ENCODE measurements at regions not wholly inside any gene's neighbourhood (a gene's known extent, or its start where the extent isn't known, plus 50 kb on each side); places are given as distances from the start of the nearest gene placed in this dataset.
"Not testable (repeated sequence)": the region's sequence is repeated elsewhere in the genome, so short reads cannot be mapped to it uniquely, and the experiment has no call there.

- peak in 1 of 5 experiments; percentile 0 for DNase-seq
Observed at GRCh38 chr4:110850461-110851442, 227.9 kb upstream of the PITX2 start.

GRCh38 chr4:110851989-110852388, 229.1 kb upstream of the PITX2 start:
- no peak for DNase-seq

- no peak for DNase-seq
Observed at GRCh38 chr4:110852793-110853192, 229.9 kb upstream of the PITX2 start.

DNA sequence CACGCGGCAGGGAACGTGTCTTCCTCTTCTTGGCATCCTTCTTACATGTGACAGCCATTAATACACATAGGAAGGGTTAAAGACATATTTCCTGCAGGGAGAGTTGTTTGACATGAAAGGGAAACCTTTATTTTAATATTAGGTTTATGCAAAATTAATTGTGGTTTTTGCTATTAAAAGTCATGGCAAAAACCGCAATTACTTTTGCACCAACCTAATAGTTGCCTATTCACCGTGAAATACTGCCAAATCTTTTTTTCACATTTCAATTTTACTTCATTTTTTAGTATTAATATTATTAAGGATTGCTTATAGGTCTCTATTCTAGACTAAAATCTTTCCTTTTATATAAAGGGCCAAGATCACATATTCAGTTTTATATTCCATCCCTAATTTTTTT, 230.4 kb upstream of the PITX2 start:
- DNase-seq, result no peak

DNA sequence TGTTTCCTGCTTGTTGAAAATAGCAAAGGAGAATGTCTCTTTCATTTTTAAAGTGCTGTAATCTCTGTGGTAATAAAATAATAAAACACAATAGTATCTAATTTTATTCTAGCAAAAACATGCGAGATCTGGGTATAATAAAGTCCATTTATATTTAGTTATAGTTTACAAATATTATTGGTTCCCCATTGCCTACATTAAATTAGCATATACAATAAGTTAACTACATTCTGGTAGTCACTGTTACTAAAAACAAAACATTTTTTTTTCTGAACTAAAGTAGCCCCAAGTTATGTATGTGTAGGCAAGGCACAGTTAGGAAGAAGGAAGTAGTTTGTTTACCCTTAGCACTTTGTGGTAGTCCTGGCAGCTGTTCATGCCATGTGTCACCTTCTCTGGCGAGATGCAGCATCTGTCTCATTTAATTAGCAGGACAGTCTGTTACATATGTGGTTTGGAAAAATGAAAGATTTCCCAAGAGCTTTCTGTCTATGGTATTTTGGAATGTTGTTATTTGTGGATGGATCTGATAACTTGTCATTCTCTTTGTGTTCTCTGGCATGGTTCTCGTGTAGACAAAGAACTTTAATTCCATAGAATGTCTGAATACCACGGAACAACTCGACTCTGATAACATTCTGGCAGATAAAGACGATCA, 231.3 kb upstream of the PITX2 start:
- no peak for DNase-seq

DNA sequence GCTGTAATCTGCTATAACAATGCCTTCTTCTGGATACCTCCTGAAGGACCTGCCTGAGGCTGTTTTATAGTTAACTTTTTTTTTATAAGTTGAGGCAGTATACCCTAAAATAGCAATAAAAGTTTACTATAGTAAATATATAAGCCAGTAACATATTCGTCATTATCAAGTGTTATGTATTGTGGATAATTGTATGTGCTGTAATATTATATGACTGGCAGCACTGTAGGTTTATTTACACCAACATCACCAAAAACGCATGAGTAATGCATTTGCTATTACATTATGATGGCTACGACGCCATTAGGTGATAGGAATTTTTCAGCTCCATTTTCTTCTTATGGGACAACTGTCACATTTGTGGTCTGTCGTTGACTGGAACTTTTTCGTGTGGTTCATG, 237.2 kb upstream of the PITX2 start:
- no peak for DNase-seq

GRCh38 chr4:110860901-110861300, 238.0 kb upstream of the PITX2 start:
- no peak for DNase-seq

DNA sequence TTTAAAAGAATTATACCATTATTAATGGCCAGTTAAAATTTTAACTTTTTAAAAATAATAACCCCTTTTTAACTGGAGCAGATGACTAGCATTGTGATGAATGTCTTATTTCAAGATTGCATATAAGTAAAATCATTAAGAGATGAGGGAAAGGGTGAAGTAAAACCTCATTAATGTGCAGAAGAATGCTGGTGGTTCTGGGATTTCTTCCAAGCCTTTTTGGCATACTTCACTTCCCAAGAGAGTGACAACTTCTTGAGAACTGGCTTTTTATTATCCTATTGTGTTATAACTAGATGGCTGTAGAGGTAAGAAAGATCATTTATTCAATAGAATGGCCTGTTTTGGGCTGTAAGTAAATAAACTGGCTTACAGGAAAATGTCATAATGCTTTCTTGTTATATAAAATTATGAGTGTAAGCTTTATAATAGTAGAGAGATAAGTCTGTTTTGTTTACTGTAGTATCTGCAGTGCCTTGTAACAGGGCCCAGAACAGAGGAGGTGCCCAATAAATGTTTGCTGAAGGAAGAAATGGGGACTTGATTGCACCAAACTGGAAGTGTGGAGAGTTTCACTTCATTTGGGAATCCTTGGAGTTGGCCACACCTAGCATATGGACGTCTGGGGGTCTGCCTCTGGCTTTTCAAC, 242.9 kb upstream of the PITX2 start:
- no peak for DNase-seq

DNA sequence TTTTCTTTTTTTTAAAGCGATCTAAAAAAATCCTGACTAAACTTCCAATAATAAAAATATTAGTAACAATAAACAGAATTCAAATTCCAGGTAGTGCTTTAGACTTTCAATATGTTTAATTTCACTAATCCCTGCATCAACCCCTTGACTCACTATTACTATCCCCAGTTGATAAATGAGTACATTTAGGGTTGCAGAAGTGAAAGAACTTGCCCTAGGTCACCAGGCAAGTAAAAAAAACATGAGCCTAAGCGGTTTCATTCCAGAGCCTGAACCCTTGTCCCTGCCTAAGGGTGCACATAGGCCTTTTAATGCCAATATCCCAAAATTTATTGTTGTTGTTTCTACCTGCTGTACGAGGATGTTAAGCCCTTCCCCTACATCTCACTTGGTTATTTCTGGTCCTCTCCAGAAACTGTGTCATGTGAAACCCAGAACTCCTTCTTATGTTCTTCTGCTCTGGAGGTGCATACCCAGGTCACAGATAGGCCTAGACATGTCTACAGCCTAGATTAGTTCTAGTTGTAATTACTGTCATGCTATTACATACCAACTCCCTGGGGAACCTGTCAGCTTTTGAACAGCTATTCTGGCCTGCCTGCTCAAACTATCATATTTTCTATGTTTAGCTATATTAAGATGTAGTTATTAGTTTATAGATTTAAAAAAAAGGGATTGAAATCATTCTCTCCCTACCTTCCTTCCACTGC, 244.5 kb upstream of the PITX2 start:
- no peak for DNase-seq

DNA sequence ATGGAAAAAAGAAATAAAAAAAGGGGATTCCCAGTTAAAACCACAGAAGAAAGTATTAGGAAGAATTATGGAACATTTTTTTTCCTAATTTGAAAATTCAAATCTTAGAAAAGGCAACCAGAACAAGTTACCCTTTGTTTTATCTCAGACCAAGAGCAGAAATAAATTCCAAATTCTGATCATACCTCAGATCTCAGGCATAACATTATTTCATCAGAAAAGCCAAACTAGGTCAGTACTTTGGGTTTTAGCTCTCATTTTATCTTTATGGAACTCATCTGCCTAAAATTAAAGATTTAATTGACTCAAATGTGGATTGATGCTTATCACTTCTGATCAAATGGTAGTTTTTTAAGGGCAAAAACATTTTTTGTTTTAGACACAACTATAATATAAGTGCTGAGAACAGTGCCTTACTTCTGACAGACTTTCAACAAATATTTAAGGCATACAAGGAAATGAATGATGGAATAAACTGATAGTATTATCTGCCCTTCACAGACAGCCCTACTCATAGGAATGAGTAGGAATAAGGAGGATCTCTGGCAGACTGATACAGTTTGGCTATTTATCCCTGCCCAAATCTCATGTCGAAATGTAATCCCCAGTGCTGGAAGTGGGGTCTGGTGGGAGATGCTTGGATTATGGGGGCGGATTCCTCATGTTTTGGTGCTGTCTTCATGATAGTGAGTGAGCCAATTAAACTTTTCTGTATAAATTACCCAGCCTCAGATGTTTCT, 245.3 kb upstream of the PITX2 start:
- no peak for DNase-seq

DNA sequence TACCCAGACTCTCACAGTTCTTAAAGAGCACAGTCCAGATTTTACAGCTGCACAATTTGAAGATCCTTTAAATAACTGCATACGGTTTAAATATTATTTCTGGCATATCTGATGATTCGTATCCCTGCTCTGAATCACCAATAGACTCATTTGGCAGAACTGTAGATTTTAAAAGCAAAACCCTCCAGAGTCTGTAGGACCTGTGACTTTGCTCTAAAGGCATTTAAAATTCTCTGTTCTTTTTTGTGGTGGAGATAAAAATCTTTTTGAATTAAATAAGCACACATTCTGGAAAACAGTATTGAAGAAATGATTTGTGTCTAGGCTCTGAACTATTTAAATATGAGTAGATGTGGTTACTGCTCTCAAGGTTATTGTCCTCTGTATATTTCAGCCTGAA, 246.2 kb upstream of the PITX2 start:
- DNase-seq, result no peak

DNA sequence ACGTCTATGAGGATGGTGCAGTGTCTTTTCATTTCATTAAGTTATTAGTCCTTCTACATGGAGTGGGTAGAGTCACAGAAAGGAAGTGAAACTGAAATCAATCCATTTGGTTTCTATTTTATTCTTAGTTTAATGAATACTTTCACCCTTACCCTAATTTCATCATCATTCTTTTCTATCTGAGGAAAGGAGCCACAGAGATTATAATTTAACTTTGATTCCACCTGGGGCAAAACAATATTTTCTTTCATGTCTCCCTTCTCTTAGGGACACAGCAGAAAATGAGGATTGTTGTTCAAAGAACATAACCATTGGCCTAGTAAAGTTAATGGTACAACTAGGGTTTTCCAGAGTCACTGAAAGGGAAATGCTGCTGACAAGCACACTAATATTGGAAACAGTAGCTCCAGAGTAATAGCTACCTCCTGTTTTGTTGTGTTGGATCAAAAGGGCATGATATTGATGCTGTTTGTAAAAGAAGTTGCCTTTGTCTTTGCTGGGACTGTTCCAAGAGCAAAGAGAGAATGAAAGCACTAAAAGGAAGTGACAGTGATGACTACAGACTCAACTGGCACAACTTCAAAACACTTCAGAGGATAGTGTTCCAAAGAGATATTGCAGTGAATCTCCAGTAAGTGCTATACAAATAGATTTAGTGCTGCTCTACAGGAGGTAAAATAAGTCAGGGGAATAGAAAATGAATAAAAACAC, 247.1 kb upstream of the PITX2 start:
- no peak for DNase-seq

- DNase-seq, result not testable (repeated sequence)
Observed at GRCh38 chr4:110876214-110876613, 253.3 kb upstream of the PITX2 start.

DNA sequence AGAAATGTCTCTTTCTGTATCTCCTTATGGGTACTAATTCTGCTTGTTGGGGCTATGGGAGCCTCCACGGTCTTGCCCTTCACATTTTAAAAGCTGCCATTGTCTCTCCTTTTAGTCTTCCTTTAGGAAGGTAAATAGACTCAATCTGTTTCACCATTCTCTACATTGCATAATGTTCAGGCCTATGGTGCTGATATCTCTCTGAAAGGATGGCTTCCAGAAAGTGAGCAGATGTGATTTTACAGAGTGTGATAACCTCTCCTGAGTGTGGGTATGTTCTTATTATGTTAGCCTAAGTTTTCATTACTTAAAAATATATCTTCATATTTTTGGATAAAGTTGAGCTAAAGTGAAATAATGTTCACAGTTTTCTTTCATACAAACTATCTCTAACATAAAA, 254.0 kb upstream of the PITX2 start:
- no peak for DNase-seq

DNA sequence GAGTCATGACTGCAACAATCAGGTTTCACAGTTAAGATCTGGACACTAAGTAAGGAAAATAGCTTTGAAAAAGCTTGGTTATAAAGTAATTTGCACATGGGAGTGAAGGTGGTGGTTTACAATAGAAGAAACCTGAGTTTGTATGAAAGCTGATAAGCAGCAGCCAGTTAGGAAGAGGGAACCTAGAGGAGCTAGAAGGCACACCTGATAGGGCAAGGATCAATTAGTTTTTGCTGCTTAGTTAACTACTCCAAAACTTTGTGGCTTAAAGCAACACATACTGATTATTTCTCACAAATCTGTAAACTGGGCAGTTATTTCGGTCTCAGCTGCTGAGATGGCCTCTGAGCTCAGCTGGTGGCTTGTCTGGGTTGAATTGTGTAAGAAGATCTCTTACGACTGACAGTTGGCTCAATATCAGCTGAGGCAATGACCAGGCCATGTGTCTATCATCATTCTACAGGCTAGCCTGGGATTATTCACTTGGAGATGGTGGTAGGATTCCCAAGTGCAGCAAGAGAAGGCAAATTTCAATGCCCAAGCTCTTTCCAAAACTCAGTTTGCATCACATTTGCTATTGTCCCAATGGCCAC, 255.0 kb upstream of the PITX2 start:
- DNase-seq, result no peak

DNA sequence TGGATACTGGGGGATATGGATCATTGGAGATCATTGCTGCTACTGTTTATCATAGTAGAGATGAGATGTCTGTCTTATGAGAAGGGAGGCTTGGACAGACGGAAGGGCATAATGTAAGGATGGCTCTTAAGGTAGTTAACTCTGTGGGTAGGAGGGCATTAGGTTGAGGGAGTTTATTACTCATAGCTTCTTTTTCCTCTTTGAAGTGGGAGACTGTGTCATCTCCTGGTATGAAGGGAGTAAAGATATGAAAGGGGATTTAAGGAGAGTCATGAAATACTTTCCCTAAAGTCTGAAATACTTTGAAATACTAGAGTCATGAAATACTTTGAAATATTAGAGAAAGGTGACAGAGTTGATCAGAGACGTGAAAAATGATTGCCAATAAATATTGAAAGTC, 255.5 kb upstream of the PITX2 start:
- DNase-seq, result no peak

GRCh38 chr4:110878956-110879355, 256.1 kb upstream of the PITX2 start:
- DNase-seq, result no peak

GRCh38 chr4:110886270-110886669, 263.4 kb upstream of the PITX2 start:
- DNase-seq, result no peak

- no peak for DNase-seq
Observed at GRCh38 chr4:110886856-110887255, 264.0 kb upstream of the PITX2 start.

DNA sequence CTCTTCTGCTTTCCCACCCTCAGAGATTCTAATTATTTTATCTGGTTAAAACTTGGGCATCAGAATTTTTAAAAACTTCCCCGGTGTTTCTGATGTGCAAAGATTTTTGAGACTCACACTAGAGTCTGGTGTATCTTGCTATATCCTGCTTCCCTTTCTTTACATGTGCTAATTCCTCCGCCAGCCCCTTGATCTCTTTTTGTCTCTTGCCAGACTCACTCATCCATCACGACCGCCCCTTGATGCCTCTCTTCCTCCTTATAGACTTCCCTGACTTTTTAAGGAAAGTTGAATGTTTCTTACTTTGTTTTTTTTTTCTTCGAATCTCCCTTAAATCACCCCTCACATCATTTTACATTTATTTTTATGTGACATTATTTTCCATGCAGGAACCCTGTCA, 274.9 kb upstream of the PITX2 start:
- no peak for DNase-seq

DNA sequence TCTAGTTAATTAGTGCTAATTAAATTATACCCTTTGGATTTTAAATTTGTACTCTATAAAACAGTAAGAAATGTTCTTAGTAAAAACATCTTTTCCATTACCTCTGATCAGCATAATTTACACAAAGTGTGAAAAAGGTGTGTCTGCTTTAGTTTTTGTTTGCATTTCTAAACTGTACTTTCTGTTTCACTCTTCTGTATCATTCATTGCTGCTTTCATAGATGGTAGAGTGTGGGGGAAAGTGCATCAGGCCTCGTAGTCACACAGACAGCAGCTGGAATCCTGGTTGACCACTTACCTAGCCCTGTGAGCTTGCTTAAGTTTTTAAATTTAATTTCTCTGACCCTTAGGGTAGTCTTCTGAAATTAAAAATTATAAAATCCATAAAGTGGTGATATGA, 275.4 kb upstream of the PITX2 start:
- DNase-seq, result no peak
